GM23338 (cell line): ENCODE measurements at regions not wholly inside any gene's neighbourhood (a gene's known extent, or its start where the extent isn't known, plus 50 kb on each side); places are given as distances from the start of the nearest gene placed in this dataset.
A peak's percentile ranks its signal among the peaks of the same experiment; 100 is the strongest.
"Not testable (repeated sequence)": the region's sequence is repeated elsewhere in the genome, so short reads cannot be mapped to it uniquely, and the experiment has no call there.

Source experiments
- ATAC-seq: fragments of 200-7000 bp; cut with Tn5 transposase; 3 replicates; pipeline ENCODE4 v1.9.1; 2020
- DNase-seq: peaks from one replicate; pipeline ENCODE4 v3.0.0-alpha.2; 2015; ENCODE audit warnings: low spot score
- H2AFZ ChIP-seq: fragments of 200-600 bp; sonication (generic); 2 replicates; pipeline ENCODE4 v1.8.0; 2016; ENCODE audit warnings: antibody characterized with exemption, mild to moderate bottlenecking, moderate library complexity
- H3F3A ChIP-seq: fragments of 200-600 bp; sonication (generic); replicated peaks from 2 replicates; pipeline ENCODE4 v1.8.0; 2017; ENCODE audit warnings: antibody characterized with exemption, mixed run types, low read depth
- H3K27ac ChIP-seq: fragments of 200-600 bp; sonication (generic); 2 replicates; pipeline ENCODE4 v1.6.1; 2016; ENCODE audit warnings: low read depth
- H3K27me3 ChIP-seq: fragments of 200-600 bp; sonication (generic); 2 replicates; pipeline ENCODE4 v1.8.0; 2016; ENCODE audit warnings: mild to moderate bottlenecking, mixed run types, moderate library complexity; ENCODE audit not compliant: insufficient read depth
- H3K36me3 ChIP-seq: fragments of 200-600 bp; sonication (generic); 2 replicates; pipeline ENCODE4 v1.8.0; 2016; ENCODE audit warnings: mild to moderate bottlenecking; ENCODE audit not compliant: insufficient read depth
- H3K4me1 ChIP-seq: fragments of 200-600 bp; sonication (generic); 2 replicates; pipeline ENCODE4 v1.8.0; 2016; ENCODE audit warnings: mild to moderate bottlenecking, moderate library complexity; ENCODE audit not compliant: insufficient read depth
- H3K4me2 ChIP-seq: fragments of 200-600 bp; sonication (generic); 2 replicates; pipeline ENCODE4 v1.7.1; 2017; ENCODE audit warnings: mixed run types
- H3K4me3 ChIP-seq: fragments of 200-600 bp; sonication (generic); 2 replicates; pipeline ENCODE4 v1.6.1; 2016; ENCODE audit warnings: mixed run types
- H3K79me2 ChIP-seq: fragments of 200-600 bp; sonication (generic); replicated peaks from 2 replicates; pipeline ENCODE4 v1.8.0; 2017; ENCODE audit warnings: mild to moderate bottlenecking; ENCODE audit not compliant: insufficient read depth
- H3K9me2 ChIP-seq: fragments of 200-600 bp; sonication (generic); 2 replicates; pipeline ENCODE4 v1.8.0; 2017; ENCODE audit not compliant: insufficient read depth
- H4K20me1 ChIP-seq: fragments of 200-600 bp; sonication (generic); replicated peaks from 2 replicates; pipeline ENCODE4 v1.8.0; 2017; ENCODE audit warnings: mild to moderate bottlenecking; ENCODE audit not compliant: insufficient read depth
- H3K27ac Mint-ChIP-seq: 2 replicates; pipeline ENCODE4 v1.8.0; 2020; ENCODE audit warnings: inconsistent platforms, mild to moderate bottlenecking, moderate library complexity, mixed read lengths
- H3K27me3 Mint-ChIP-seq: 3 replicates; pipeline ENCODE4 v1.8.0; 2022; ENCODE audit warnings: low read depth, mild to moderate bottlenecking, moderate library complexity, mixed read lengths, inconsistent platforms; ENCODE audit not compliant: insufficient read depth, poor library complexity
- H3K36me3 Mint-ChIP-seq: 3 replicates; pipeline ENCODE4 v1.8.0; 2021; ENCODE audit warnings: low read depth, mild to moderate bottlenecking, inconsistent platforms, moderate library complexity, mixed read lengths
- H3K4me1 Mint-ChIP-seq: 3 replicates; pipeline ENCODE4 v1.8.0; 2020; ENCODE audit warnings: mild to moderate bottlenecking, inconsistent platforms, mixed read lengths
- H3K4me3 Mint-ChIP-seq: 3 replicates; pipeline ENCODE4 v1.8.0; 2021; ENCODE audit warnings: moderate library complexity, mild to moderate bottlenecking, inconsistent platforms, mixed read lengths
- H3K9me3 Mint-ChIP-seq: 3 replicates; pipeline ENCODE4 v1.8.0; 2020; ENCODE audit warnings: moderate library complexity, mild to moderate bottlenecking, inconsistent platforms, mixed read lengths
- CREB1 ChIP-seq: fragments of 250-450 bp; sonication (Bioruptor Pico); IDR thresholded peaks from 2 replicates; pipeline ENCODE4 v1.5.0; 2020; ENCODE audit warnings: low read depth, mild to moderate bottlenecking, moderate library complexity
- EZH2 ChIP-seq: fragments of 200-600 bp; sonication (generic); IDR thresholded peaks from one replicate; pipeline ENCODE4 v1.8.0; 2017; ENCODE audit warnings: antibody characterized with exemption, mild to moderate bottlenecking, low read depth; ENCODE audit not compliant: unreplicated experiment
- JUNB ChIP-seq: IDR thresholded peaks from one replicate; pipeline ENCODE4 v1.6.1; 2016; ENCODE audit warnings: antibody characterized with exemption; ENCODE audit not compliant: unreplicated experiment
- NANOG ChIP-seq: IDR thresholded peaks from 2 replicates; pipeline ENCODE4 v1.6.1; 2016; ENCODE audit warnings: antibody characterized with exemption, borderline replicate concordance
- POLR2AphosphoS5 ChIP-seq: IDR thresholded peaks from 2 replicates; pipeline ENCODE4 v1.6.1; 2016; ENCODE audit warnings: antibody characterized with exemption, low read depth
- STAT1 ChIP-seq: IDR thresholded peaks from one replicate; pipeline ENCODE4 v1.6.1; 2016; ENCODE audit warnings: antibody characterized with exemption; ENCODE audit not compliant: unreplicated experiment
- ZNF331 ChIP-seq: fragments of 250-450 bp; sonication (Bioruptor Pico); IDR thresholded peaks from 2 replicates; pipeline ENCODE4 v1.5.0; 2020; ENCODE audit warnings: low read depth, mild to moderate bottlenecking, moderate library complexity
- TF ChIP-seq, protein P1 (sequence below), 2 experiments: fragments of 200-600 bp in 1 of 2; sonication (generic) in 1 of 2; conservative IDR thresholded peaks; 2 replicates each; pipeline versions ENCODE4 v1.5.1 to v1.6.1; 2016 to 2017; ENCODE audit warnings: antibody characterized with exemption in 2 of 2, low read depth in 2 of 2, mild to moderate bottlenecking in 2 of 2, moderate library complexity in 1 of 2

- no peak overlapping the region for H3K27ac ChIP-seq
- no peaks in the 10 kb centered on the region for H3K79me2 ChIP-seq
- no peak overlapping the region for H2AFZ ChIP-seq
- no peaks in the 10 kb centered on the region for H4K20me1 ChIP-seq
- H3K9me3 Mint-ChIP-seq = peaks cover 23% of the 10 kb centered on the region
- no peak for ATAC-seq
- H3K27me3 Mint-ChIP-seq = peaks cover 4% of the 10 kb centered on the region
- TF ChIP-seq EZH2 = no peak
- TF ChIP-seq NANOG = no peak
- no peaks in the 10 kb centered on the region for H3K27me3 ChIP-seq
- H3K4me2 ChIP-seq = no peak overlapping the region
- no peak overlapping the region for H3K27ac Mint-ChIP-seq
- H3K36me3 ChIP-seq = no peaks in the 10 kb centered on the region; the same call in 1 of the 2 replicates
- no peak overlapping the region for H3K4me3 Mint-ChIP-seq
- H3F3A ChIP-seq = no peaks in the 10 kb centered on the region
- no peak overlapping the region for H3K4me3 ChIP-seq
- no peaks in the 10 kb centered on the region for H3K9me2 ChIP-seq
- H3K4me1 ChIP-seq = no peaks in the 10 kb centered on the region; the same call in 1 of the 2 replicates
- H3K36me3 Mint-ChIP-seq = peaks cover 20% of the 10 kb centered on the region
- DNase-seq = no peak
- H3K4me1 Mint-ChIP-seq = no peaks in the 10 kb centered on the region; the same call in 2 of the 3 replicates
These were observed 114.8 kb upstream of the NPY start for GRCh38 chr7:24169077-24169624.

- not testable (repeated sequence) for H4K20me1 ChIP-seq, ATAC-seq, H3K4me2 ChIP-seq
These were observed 112.0 kb upstream of the NPY start for GRCh38 chr7:24171951-24172350.

GRCh38 chr7:24172856-24173255 is 111.1 kb upstream of the NPY start:
- Mint-ChIP-seq H3K9me3 (no peaks in the 10 kb centered on the region; the same call in 2 of the 3 replicates), H3K27me3 (peaks cover 3% of the 10 kb centered on the region), H3K4me1 (peaks cover 5% of the 10 kb centered on the region; the same call in 2 of the 3 replicates), H3K36me3 (no peaks in the 10 kb centered on the region), H3K4me3 (no peak overlapping the region), H3K27ac (no peak overlapping the region)
- Histone ChIP-seq H3F3A (no peaks in the 10 kb centered on the region), H2AFZ (peak overlapping the region; percentile 78), H3K27me3 (no peaks in the 10 kb centered on the region), H3K4me2 (no peak overlapping the region), H3K27ac (no peak overlapping the region), H3K4me3 (no peak overlapping the region), H3K79me2 (no peaks in the 10 kb centered on the region), H4K20me1 (no peaks in the 10 kb centered on the region), H3K9me2 (no peaks in the 10 kb centered on the region), H3K36me3 (no peaks in the 10 kb centered on the region; the same call in 1 of the 2 replicates), H3K4me1 (no peaks in the 10 kb centered on the region; the same call in 1 of the 2 replicates)
- TF ChIP-seq, protein P1, sequence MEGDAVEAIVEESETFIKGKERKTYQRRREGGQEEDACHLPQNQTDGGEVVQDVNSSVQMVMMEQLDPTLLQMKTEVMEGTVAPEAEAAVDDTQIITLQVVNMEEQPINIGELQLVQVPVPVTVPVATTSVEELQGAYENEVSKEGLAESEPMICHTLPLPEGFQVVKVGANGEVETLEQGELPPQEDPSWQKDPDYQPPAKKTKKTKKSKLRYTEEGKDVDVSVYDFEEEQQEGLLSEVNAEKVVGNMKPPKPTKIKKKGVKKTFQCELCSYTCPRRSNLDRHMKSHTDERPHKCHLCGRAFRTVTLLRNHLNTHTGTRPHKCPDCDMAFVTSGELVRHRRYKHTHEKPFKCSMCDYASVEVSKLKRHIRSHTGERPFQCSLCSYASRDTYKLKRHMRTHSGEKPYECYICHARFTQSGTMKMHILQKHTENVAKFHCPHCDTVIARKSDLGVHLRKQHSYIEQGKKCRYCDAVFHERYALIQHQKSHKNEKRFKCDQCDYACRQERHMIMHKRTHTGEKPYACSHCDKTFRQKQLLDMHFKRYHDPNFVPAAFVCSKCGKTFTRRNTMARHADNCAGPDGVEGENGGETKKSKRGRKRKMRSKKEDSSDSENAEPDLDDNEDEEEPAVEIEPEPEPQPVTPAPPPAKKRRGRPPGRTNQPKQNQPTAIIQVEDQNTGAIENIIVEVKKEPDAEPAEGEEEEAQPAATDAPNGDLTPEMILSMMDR (conservative IDR thresholded peaks at IDR 0.05; ENCODE audit: low read depth in 2 of 2) = no peak
- no peak for TF ChIP-seq ZNF331 (CRISPR knock-in tag)
- no peak for TF ChIP-seq CREB1 (CRISPR knock-in tag)
- no peak for TF ChIP-seq STAT1
- TF ChIP-seq POLR2AphosphoS5 = no peak
- no peak for TF ChIP-seq JUNB
- TF ChIP-seq EZH2 = no peak
- ATAC-seq (no peak), DNase-seq (no peak)

More at GRCh38 chr7:24171951-24172350, 112.0 kb upstream of the NPY start:
- H3K27me3 Mint-ChIP-seq, H3K9me2 ChIP-seq, H3K36me3 Mint-ChIP-seq, H3K4me1 Mint-ChIP-seq, H3K4me1 ChIP-seq, DNase-seq, H3F3A ChIP-seq, H3K27ac ChIP-seq, H3K27me3 ChIP-seq, H3K4me3 Mint-ChIP-seq, H2AFZ ChIP-seq, H3K36me3 ChIP-seq, H3K9me3 Mint-ChIP-seq, H3K27ac Mint-ChIP-seq, H3K79me2 ChIP-seq, H3K4me3 ChIP-seq: not testable (repeated sequence)
